ENCODE measurements at regions not wholly inside any gene's neighbourhood (a gene's known extent, or its start where the extent isn't known, plus 50 kb on each side); places are given as distances from the start of the nearest gene placed in this dataset.
A peak's percentile ranks its signal among the peaks of the same experiment; 100 is the strongest.

GRCh38 chr11:71302534-71302909 lies 50.1 kb upstream of the SHANK2 start:
- peaks cover 0 to 3% (median 0%) of the 10 kb centered on the region in 3 donors for H3K4me1 ChIP-seq
- ATAC-seq (no peak), DNase-seq (peak in 1 of 6 donors; percentile 2), FAIRE-seq (no peak)
- intact Hi-C loops (cut with DNase I), result no loop called here
- no peaks in the 10 kb centered on the region for H3K27me3 ChIP-seq
- H3K9me3 ChIP-seq, result no peaks in the 10 kb centered on the region
- no peak for TF ChIP-seq CTCF (IDR thresholded peaks at IDR 0.05)
- H3K27ac ChIP-seq, result no peak overlapping the region
- H3K36me3 ChIP-seq, result no peaks in the 10 kb centered on the region
- 91 to 94% methylated on average over 1 of the region's 1 CpG for WGBS, 2 donors
- H3K4me3 ChIP-seq, result no peak overlapping the region
